ENCODE measurements at regions not wholly inside any gene's neighbourhood (a gene's known extent, or its start where the extent isn't known, plus 50 kb on each side); places are given as distances from the start of the nearest gene placed in this dataset.
"Not testable (repeated sequence)": the region's sequence is repeated elsewhere in the genome, so short reads cannot be mapped to it uniquely, and the experiment has no call there.

- Mint-ChIP-seq H3K9me3 (ENCODE audit: unreplicated experiment) (no peaks in the 10 kb centered on the region), H3K4me3 (ENCODE audit: unreplicated experiment) (no peak overlapping the region), H3K4me1 (ENCODE audit: unreplicated experiment) (peaks cover 13% of the 10 kb centered on the region), H3K36me3 (ENCODE audit: unreplicated experiment) (no peaks in the 10 kb centered on the region), H3K27me3 (ENCODE audit: unreplicated experiment) (no peaks in the 10 kb centered on the region), H3K27ac (ENCODE audit: unreplicated experiment) (no peak overlapping the region)
- DNase-seq (ENCODE audit: extremely low spot score, unreplicated experiment): no peak
- TF ChIP-seq, protein P1, sequence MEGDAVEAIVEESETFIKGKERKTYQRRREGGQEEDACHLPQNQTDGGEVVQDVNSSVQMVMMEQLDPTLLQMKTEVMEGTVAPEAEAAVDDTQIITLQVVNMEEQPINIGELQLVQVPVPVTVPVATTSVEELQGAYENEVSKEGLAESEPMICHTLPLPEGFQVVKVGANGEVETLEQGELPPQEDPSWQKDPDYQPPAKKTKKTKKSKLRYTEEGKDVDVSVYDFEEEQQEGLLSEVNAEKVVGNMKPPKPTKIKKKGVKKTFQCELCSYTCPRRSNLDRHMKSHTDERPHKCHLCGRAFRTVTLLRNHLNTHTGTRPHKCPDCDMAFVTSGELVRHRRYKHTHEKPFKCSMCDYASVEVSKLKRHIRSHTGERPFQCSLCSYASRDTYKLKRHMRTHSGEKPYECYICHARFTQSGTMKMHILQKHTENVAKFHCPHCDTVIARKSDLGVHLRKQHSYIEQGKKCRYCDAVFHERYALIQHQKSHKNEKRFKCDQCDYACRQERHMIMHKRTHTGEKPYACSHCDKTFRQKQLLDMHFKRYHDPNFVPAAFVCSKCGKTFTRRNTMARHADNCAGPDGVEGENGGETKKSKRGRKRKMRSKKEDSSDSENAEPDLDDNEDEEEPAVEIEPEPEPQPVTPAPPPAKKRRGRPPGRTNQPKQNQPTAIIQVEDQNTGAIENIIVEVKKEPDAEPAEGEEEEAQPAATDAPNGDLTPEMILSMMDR (IDR thresholded peaks at IDR 0.05): no peak
These were observed 144.2 kb upstream of the RAPGEF2 start for GRCh38 chr4:158958489-158959270.

- Mint-ChIP-seq H3K36me3 (ENCODE audit: unreplicated experiment) (no peaks in the 10 kb centered on the region), H3K4me3 (ENCODE audit: unreplicated experiment) (no peak overlapping the region), H3K4me1 (ENCODE audit: unreplicated experiment) (peaks cover 25% of the 10 kb centered on the region), H3K27ac (ENCODE audit: unreplicated experiment) (no peak overlapping the region), H3K9me3 (ENCODE audit: unreplicated experiment) (no peaks in the 10 kb centered on the region), H3K27me3 (ENCODE audit: unreplicated experiment) (no peaks in the 10 kb centered on the region)
- TF ChIP-seq, protein P1 (IDR thresholded peaks at IDR 0.05): no peak
- no peak for DNase-seq (ENCODE audit: extremely low spot score, unreplicated experiment)
These were observed 140.5 kb upstream of the RAPGEF2 start for GRCh38 chr4:158962393-158962792.

GRCh38 chr4:158963282-158963681, 139.6 kb upstream of the RAPGEF2 start:
- not testable (repeated sequence) for H3K36me3 Mint-ChIP-seq (ENCODE audit: unreplicated experiment); H3K9me3 Mint-ChIP-seq (ENCODE audit: unreplicated experiment); H3K27me3 Mint-ChIP-seq (ENCODE audit: unreplicated experiment); H3K4me3 Mint-ChIP-seq (ENCODE audit: unreplicated experiment); DNase-seq (ENCODE audit: extremely low spot score, unreplicated experiment); H3K27ac Mint-ChIP-seq (ENCODE audit: unreplicated experiment)
- peaks cover 25% of the 10 kb centered on the region for H3K4me1 Mint-ChIP-seq (ENCODE audit: unreplicated experiment)

DNA sequence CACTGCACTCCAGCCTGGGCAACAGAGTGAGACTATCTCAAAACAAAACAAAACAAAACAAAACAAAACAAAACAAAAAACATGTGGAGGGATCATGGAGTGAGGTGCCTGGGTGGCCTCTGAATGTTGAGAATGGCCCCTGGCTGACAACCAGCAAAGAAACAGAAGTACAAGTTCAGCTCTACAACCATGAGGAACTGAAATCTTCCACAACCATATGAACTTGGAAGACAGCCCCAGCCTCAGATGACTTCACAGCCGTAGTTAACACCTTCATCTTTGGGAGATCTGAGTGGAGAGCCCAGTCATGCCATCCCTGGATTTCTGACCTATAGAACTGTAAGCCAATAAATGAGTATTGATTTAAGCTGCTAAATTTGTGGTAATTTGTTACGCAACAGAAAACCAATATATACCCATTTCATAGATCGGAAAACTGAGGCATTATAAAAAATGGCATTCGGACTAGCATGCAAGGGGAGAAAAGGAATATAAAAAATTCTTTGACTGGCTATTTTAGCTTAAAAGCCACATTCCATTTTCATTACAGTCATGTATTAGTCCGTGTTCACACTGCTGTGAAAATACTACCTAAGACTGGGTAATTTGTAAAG, 138.7 kb upstream of the RAPGEF2 start:
- peaks cover 25% of the 10 kb centered on the region for H3K4me1 Mint-ChIP-seq (ENCODE audit: unreplicated experiment)
- no peaks in the 10 kb centered on the region for H3K36me3 Mint-ChIP-seq (ENCODE audit: unreplicated experiment)
- H3K9me3 Mint-ChIP-seq (ENCODE audit: unreplicated experiment): no peaks in the 10 kb centered on the region
- no peak overlapping the region for H3K27ac Mint-ChIP-seq (ENCODE audit: unreplicated experiment)
- H3K4me3 Mint-ChIP-seq (ENCODE audit: unreplicated experiment): no peak overlapping the region
- TF ChIP-seq, protein P1 (IDR thresholded peaks at IDR 0.05): no peak
- DNase-seq (ENCODE audit: extremely low spot score, unreplicated experiment): no peak
- H3K27me3 Mint-ChIP-seq (ENCODE audit: unreplicated experiment): no peaks in the 10 kb centered on the region

DNA sequence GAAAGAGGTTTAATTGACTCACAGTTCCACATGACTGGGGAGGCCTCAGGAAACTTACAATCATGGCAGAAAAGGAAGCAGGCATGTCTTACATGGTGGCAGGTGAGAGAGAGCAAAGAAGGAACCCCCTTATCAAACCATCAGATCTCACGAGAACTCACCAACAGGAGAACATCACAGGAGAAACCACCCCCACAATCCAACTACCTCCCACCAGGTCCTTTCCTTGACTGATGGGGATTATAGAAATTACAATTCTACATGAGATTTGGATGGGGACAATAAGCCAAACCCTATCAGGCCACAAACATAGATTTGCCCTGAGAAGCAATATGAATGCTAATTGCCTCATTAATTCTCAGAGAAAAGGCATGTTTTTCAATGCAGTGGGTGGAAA, 138.2 kb upstream of the RAPGEF2 start:
- no peak overlapping the region for H3K27ac Mint-ChIP-seq (ENCODE audit: unreplicated experiment)
- H3K4me1 Mint-ChIP-seq (ENCODE audit: unreplicated experiment): peaks cover 25% of the 10 kb centered on the region
- no peaks in the 10 kb centered on the region for H3K36me3 Mint-ChIP-seq (ENCODE audit: unreplicated experiment)
- no peak for DNase-seq (ENCODE audit: extremely low spot score, unreplicated experiment)
- no peak overlapping the region for H3K4me3 Mint-ChIP-seq (ENCODE audit: unreplicated experiment)
- no peaks in the 10 kb centered on the region for H3K9me3 Mint-ChIP-seq (ENCODE audit: unreplicated experiment)
- TF ChIP-seq, protein P1 (IDR thresholded peaks at IDR 0.05): no peak
- no peaks in the 10 kb centered on the region for H3K27me3 Mint-ChIP-seq (ENCODE audit: unreplicated experiment)

All from osteocyte (in vitro differentiated cells).